Hematopoietic multipotent progenitor cell treated with erythropoietin and hydrocortisone succinate and interleukin-3 and kit ligand, for 4 days (in vitro differentiated cells): ENCODE measurements at regions not wholly inside any gene's neighbourhood (a gene's known extent, or its start where the extent isn't known, plus 50 kb on each side); places are given as distances from the start of the nearest gene placed in this dataset.

ENCODE experiments used
- DNase-seq: peaks from one replicate; pipeline ENCODE4 v3.0.0-alpha.2; 2015

DNA sequence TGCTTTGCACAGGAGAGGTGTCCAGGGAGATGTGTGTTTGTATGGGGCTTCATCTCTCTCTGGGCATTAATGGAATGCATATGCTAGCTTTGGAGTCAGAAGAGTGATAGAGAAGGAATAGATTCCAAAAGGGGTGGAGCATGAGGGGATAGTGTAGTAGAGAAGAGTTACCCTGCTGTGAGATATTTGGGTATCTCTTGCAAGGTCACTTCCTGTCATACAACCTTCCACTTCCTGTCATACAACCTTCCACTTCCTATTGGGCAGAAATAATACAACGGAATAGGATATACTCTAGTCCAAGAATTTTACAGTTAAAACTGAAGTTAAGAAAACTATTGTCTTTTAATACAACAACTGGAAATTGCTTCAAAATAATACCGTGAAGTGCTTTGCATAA is 351.8 kb upstream of the FMN2 start:
- DNase-seq, result no peak

DNA sequence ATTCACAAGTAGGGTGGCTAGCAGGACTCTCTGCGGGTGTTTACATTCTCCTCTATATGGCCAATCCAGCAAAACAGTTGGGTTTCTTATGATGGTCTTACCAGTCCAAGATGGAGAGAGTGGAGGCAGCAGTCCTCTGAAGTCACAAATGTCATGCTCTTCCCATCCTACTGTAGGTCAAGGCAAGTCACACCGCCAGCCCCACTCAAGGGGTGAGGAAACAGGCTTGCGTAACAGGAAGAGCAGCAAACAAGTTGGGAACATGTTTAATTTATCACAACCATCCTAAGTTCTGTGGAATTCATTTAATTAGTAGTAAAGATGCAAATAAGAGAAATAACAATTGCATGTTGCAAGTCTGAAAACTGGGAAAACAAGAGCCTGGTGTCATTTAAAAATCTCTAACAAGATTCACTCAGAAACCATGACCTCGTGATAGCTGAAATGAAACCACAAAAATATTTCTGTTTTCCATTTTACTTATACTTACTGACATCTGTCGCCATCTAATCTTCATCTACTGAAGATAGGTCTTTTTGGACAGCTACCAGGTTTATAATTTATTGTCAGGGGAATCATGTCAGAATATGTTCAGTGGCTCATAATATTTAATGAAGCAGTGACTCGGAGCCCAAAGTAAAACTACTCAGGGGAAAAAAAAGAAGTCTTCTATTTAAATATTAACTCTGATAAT is 349.1 kb upstream of the FMN2 start:
- peak; percentile 46 for DNase-seq

DNA sequence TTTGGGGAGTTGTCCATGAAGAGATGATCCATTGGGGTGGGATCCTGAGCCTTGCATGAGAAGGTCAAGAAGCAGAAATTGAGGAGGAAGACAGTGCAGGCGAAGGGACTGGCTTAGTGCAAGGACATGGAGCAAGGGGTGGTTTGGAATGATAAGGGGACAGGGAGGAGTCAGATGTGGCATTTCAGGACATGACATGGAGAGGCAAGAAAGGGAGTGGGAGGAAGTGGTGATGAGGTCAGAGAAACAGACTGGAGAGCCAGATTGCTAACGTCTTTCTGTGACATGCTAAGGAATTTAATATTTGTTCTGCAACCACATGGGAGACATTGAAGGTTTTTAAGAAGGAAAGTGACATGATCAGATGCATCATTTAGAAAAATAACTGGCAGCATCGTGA is 346.8 kb upstream of the FMN2 start:
- peak; percentile 88 for DNase-seq

DNA sequence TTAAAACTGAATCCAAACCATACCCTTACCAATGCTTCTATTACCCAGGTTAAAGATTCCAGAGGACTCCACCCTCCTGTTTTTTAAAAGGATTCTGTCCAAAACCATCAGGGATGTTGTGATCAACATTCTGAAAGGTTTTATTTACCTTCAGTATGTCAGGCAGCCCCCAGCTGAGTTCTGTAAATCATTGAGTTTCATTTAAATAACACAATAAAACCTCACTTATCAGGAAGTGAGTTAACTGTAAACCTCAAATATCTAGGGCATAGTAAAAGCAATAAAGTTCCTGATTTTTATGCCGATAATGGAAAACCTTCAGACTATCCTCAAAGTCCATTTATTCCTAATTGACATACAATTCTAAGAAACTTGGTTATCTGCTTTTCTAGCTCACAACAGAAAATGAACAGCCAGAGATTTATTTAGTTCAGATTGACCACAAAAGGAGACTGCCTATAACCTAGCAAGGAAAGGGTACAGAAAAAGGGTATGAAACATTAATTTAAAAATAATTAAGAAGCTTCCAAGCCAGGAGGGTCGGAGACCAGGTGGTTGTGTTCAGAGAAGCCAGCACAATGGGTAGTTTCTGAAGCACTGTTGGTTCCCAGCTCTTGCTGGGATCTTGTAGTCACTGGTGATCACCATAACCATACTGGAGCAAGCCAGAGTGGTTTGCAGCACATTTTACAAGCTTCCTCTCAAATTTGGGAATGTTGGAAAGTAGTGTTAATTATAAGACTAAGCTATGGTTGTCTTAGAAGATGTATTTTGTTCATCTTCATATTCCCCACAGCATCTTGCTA is 336.4 kb upstream of the FMN2 start:
- DNase-seq, result no peak

DNA sequence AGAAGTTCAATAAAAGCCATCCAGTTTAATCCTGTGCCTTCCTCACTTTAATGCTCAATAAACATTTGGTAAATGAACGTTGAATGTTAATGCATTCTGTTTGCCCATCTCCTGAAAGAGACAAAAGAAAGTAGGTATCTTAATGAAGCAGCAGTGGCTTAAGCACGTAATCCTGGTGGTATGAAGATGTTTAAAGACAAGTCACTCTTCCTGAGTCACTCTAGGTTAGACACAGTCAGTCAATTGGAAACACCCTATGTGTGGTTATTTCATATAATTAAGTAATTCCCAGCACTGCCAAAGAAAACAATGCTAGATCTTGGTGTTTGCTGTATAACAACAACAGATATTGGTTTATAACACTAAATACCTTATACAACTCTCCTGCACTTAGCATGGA is 334.0 kb upstream of the FMN2 start:
- DNase-seq, result no peak

DNA sequence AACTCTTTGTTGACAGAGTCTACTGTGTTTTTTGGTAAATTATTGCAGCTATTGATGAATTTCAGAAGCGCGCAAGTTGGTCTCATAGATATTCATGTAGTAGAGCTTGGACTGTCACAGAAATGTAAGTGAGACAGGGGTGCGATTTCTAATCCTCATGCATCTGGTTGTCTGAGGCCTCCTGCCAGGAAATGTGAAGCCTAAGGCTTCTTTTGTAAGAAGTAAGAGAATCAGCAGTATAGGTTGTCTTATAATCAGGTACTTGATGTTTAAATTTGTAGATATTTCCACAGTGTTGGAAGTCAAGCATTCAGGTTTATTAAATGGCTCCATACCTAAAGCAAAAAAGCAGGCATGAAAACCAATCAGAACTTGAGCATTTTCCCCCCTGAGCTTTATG is 332.9 kb upstream of the FMN2 start:
- no peak for DNase-seq

DNA sequence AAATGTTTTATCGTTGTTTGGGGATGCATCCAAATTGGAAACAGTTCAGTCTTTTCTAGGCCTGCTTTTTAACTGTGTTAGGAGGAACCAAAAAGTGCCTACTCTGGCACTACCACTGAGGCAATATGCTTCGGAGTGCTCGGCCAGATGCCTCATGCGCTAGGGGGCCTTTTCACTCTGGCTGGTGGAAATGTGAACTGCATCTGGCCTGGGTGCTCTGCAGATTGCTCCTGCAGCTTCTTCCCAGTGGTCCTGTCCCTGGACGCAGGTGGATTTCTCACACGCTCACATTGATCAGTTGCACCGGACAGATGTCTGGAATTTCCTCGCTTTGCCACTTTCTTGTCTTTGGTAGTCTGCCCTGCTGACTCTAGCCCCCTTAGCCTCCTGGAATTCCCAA is 330.2 kb upstream of the FMN2 start:
- DNase-seq, result no peak

DNA sequence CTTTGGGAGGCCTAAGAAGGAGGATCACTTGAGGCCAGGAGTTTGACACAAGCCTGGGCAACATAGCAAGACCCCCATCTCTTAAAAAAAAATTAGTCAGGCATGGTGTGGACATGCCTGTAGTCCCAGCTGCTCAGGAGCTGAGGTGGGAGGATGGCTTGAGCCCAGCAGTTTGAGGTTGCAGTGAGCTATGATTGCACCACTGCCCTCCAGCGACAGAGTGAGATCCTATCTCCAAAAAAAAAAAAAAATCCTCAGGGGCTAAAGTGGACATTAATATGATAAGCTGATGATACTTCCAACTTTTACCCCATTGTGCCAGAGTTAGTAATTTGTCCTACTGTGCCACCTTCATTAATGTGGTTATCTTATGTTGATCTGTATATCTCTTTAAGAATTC is 327.8 kb upstream of the FMN2 start:
- peak; percentile 58 for DNase-seq

DNA sequence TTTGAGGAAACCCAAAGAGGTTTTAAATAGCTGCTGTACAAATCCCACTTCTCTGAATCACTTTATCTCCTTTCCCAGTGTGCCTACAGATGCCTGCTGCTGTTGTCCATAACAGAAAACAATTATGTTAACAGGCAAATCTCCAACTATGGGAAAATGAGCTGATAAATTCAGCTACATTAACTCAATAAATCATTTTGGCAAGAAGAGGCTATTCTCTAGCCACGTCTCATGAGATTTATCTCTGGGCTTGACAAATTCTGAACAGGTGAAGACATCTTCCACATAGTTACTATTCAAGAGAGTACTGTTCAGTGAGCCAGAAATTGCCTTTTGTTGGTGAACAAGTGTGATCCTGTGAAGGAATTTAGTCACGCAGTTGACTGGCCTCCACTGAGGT is 327.1 kb upstream of the FMN2 start:
- DNase-seq, result no peak

DNA sequence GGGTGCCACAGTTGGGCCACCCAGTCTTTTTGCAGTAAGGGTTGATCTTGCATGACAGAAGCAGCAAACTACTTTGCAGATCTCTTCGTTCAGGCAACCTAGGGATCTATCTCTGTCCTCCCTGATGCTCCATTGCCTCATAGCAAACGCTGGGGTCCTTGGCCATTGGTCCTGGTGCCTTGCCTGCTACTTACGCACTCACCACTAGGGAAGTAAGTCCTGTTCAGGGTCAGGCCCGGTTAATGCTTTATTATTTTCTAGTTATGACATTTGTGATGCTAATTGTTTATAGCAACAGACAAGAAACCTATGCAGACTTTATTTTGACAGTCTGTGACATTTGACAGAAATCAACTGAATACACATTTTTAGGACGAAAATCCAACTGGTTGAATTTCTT is 326.5 kb upstream of the FMN2 start:
- DNase-seq, result peak; percentile 23

DNA sequence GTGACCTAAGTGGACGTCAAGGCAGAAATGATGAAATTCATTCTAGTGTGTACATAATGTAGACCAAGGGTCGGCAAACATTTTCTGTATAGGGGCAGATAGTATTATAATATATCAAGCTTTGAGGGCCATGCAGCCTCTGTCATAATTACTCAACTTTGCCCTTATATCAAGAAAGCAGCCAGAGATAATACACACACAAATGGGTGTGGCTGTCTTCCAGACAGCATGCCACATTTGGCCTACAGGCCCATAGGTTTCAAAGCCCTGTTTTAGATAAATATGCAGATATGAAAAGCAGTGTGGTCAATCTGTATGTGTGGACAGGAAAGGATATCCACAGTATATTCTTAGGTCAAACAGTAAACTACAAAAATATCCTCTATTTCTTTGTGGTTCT is 320.1 kb upstream of the FMN2 start:
- DNase-seq, result peak; percentile 79

DNA sequence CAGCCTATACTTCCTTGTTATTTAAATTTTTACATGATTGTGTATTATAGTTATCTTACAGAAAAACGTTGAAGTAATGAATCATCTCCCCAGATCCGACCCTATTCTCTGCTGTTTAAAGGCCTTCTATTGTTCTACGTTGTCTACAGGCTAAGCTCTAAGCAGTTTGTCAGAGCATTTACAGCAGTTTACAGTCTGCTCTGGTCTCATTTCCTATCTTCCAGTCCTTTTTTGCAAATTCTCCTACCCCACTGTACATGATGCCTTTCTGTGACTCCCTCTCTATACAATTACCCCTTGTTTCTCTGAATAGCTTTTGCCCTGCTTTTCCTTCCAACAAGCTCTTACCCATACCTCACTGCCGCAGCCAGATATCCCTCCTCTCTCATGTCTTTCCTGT is 319.2 kb upstream of the FMN2 start:
- no peak for DNase-seq

DNA sequence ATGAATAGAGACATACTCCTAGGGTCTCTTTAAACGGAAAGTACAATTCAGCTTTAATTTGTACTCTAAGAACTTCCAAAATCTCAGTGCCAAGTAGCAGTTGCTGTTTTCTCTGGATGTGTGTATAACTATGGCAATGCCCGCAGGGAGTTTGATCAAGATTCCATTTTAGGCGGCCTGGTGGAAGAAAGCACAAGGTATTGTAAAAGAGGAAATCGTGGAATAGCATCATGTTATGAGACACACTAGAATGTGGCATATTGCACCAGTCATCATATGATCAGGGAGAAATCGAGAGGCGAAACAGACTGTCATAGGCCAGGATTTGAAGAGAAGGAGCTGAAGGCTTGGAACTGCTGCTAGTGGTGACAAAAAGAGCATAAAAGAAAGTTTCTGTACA is 316.2 kb upstream of the FMN2 start:
- no peak for DNase-seq

DNA sequence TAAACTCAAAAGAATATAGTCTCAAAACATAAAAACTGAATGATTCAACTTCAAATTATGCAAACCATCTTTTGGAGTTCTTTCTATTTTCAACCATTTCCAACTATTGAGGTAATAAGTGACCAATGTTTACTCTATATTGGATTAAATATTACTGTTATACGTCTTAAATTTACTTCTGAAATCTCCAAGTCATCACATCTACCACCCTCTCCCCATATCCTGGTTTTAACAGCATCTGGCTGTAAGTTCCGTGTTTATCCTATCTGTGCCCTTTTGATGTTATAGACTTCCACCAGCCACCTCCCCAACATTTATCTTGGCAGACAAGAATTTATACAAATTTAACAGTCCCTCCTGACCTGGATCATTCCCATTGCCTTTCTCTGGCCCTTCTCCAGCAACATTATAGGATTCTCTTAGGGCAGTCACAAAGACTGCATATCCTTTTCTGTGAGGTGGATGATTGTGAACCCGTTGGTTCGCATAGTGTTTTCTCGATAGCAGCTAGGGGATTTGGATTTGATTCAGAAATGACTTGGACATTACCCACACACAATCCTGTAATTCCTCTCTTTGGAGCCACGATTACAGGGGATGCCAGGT is 313.4 kb upstream of the FMN2 start:
- no peak for DNase-seq

DNA sequence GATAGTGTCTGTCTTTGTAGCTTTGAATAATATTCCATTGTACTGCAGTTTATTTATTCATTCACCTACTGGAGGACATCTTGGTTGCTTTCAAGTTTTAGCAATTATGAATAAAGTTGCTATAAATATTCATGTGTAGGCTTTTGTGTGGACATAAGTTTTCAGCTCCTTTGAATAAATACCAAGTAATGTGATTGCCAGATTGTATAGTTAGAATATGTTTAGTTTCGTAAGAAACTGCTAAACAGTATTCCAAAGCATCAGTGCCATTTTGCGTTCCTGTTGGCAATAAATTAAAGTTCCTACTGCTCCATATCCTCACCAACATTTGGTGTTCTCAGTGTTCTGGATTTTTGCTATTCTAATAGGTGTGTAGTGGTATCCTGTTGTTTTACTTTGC is 311.7 kb upstream of the FMN2 start:
- no peak for DNase-seq

DNA sequence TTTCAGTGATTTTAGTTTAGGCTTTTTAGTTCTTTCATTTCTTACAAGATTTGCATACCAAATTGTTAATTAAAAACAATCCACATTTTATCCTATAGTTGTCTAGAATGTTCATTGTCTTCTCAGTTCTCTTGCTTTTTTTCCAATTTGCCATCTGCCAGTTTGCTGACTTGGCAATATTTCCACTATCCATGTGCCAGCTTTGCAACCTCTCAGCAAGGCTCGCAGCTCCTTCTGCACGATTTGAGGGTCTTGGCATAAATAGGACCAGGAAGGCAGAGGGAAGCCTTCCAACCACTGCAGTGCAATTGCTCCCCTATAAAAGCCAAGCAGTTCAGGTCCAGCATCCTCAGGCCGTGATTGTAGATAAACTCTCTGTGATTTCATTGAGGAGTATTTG is 306.8 kb upstream of the FMN2 start:
- no peak for DNase-seq

DNA sequence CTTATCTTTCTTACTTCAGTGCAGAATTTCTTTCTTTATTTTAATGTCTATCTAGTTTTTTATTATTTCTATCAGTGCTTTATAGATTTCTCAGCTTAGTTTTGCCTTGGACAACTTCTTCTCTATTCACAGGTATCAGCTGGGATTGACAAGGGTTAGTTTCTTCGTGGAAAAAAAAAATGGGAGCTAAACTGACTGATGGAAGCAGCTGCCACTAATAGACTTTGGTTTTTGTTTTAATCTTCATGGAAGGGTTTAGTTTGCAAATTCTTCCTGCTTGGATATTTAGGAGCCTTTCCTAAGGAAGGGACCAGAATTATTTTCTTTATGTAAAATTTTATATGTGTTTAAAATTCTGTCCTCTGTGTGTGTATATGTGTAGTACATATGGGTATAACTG is 306.1 kb upstream of the FMN2 start:
- DNase-seq, result no peak

DNA sequence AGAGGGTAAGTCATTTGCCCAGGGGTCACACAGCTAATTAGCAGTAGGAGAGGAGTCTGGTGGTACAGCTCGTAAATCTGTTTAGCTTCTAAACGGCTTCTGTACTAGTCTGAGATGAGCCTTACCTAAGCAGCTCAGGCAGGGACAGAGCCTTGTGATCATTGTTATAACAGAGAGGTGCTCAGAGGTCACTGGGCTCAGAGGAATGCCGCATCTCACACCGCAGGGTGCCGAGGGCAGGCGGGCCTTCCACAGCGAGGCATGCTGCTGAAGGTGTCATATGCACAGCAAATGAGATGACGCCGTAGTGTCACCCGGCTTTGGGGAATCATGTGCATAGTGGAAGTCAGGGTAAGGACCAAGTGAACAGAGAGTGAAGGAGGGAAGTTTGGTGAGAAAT is 305.2 kb upstream of the FMN2 start:
- DNase-seq, result no peak

DNA sequence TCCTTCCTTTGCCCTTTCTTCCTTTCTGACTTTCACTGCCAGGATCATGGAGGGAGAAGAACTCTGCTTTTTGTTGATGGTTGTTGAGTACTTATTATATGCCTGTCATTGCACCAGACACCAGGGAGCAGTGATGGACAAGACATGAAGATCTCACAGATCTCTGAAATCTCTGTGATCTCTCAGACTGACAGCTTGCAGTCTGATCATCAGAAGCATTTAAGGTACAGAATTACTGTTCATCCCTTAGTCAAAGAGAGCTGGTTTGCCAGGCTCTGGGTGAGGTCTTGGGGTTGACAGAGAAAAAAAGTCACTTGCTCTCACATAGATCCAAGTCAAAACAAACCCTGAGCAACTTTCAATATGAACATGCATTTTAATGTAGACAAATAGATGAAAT is 299.5 kb upstream of the FMN2 start:
- DNase-seq, result no peak

DNA sequence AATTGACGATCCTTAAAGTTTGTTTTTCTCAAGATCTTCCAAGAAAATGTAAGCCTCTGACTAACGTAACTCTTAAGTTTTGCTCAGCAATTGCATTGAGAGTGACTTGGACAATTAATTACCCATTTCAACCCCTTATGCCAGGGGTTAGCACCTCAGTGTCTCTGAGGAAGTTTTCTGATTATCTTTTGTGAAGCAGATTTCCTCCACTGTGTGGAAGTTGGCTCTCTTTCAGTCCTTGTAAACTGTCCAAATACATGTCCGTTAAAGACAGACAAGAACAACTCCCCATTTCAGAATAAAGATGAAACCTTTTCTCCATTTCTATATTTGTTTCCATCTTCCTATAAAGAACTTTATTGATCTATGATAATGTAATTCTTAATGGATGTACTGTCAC is 296.4 kb upstream of the FMN2 start:
- peak; percentile 82 for DNase-seq

DNA sequence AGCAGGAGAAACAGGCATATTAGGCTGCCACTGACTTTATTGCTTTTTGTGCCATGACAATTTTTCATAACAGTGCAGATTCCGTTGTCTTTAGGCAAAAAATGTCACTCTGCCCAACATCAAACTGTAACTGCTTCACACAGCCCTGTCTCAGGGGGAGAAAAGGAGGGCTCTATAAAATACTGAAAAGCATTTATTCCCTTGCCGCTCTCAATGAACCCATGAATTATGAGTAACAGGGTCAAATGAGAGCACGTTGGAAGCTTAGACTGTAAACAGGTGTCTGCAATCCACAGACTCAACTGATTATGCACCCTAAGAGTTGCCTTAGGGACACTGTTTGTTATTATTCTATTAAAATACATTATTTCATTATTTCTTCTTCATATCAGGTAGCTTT is 292.1 kb upstream of the FMN2 start:
- no peak for DNase-seq

DNA sequence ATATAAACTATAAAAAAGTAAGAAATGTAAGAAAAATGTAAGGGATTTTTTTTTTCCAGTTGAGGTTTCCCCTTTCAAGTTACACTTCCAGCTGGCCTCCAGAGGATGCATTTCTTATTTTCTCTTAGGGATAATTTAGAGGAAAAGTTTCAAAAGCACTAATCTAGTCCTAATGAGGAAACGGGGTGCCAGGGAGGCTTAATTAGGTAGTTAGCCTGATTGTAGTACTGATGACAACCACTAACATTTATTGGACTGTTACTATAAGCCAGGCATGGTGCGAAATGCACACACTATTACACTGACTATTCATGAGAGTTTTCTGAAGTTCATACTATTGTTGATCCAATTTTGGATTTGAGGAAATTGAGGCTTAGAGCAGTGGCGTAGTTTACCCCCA is 290.8 kb upstream of the FMN2 start:
- DNase-seq, result no peak

DNA sequence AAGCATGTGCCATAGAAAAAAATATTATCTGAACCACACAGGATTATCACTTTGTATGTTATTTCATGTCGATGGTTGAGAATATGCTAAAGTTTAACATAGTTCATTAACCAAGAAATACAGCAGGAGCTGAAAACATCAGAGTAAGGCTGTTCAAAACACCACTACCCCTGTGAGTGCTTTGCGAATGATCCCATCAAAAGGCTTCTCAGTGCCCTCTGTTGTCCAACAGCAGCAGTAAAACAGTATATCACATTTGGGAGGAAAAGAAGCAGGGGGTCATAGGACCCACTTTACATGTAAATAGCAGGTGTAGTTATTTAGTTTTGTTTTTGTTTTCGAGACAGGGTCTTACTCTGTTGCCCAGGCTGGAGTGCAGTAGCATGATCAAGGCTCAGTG is 289.4 kb upstream of the FMN2 start:
- peak; percentile 46 for DNase-seq

DNA sequence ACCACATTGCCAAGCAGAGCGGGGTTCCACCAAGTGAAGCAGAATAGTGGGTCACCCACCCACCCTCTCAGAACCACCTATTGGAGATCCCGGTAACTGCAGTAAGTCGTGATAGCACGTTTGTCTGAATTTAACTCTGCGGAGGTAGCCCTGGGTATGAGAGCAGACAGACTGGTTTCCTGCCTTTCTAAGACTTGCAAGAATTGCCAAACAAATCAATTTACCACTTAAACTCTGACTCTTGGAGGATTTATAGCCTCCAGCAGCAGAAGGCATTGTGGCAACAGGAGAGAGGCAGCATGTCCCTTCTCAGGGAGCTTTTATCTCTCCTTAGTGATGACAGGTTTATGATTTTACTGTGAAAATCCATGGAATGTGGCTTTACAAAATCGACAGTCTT is 287.9 kb upstream of the FMN2 start:
- DNase-seq, result no peak

DNA sequence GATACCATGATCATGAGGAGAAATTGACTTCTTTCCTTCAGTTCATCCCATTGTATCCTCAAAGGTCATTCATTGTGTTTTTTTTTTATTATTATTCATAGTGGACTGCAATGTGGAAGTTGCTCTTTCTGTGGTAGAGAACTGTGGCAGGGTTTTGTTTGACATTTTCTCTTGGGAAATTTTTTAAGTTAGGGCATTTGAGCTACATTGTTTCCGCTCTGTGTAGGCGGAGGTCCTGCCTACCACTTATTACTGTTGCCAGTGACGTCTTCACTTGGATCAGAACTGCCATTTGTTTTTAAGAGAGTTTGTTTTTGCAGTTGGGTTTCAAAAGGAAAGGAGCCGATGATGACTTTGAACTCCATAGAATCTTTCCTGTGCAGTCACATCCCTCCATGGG is 287.4 kb upstream of the FMN2 start:
- no peak for DNase-seq
